Ovary (tissue), 3 donors: ENCODE measurements at regions not wholly inside any gene's neighbourhood (a gene's known extent, or its start where the extent isn't known, plus 50 kb on each side); places are given as distances from the start of the nearest gene placed in this dataset.

Experiments used
- POLR2A ChIP-seq: fragments of 450-650 bp; IDR thresholded peaks from one replicate; pipeline ENCODE4 v1.6.1; 2017; ENCODE audit warnings: antibody characterized with exemption, mild to moderate bottlenecking, moderate library complexity
- TF ChIP-seq, protein P1 (sequence below), 3 donors: fragments of 450-650 bp in 2 of 3; fragments of 200-600 bp in 1 of 3; IDR thresholded peaks; one replicate each; pipeline versions ENCODE4 v1.5.1 to v1.8.0; 2016 to 2022; ENCODE audit warnings: antibody characterized with exemption in 3 of 3, mild to moderate bottlenecking in 1 of 3
- donor health status: DM: no; HTN: no; CAD: no.

DNA sequence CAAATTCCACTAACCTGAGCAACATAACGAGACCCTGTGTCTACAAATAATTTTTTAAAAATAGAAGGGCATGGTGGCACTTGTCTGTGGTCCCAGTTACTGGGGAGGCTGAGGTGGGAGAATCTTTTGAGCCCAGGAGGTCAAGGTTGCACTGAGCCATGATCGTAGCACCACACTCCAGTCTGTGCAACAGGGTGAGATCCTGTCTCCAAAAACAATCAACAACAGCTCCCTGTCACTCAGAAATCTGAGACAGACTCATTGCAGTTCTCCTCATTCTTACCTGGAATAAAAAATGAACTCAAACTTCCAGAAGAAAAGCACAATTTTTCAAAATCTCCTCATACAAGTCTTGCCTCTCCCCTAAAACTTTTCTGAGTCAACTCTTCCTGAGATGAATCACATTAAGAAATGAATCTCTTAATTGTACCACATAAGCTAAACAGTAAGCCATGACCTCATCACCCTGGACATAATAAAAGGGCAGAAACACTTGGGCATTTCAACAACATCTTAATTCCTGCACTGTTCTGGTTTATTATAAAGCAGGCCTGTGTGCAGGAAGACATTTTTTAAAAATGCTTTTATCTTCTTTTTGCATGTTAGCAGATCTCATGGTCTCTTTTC is 214.3 kb upstream of the CDKN3 start:
- no peak for TF ChIP-seq POLR2A
- TF ChIP-seq, protein P1, sequence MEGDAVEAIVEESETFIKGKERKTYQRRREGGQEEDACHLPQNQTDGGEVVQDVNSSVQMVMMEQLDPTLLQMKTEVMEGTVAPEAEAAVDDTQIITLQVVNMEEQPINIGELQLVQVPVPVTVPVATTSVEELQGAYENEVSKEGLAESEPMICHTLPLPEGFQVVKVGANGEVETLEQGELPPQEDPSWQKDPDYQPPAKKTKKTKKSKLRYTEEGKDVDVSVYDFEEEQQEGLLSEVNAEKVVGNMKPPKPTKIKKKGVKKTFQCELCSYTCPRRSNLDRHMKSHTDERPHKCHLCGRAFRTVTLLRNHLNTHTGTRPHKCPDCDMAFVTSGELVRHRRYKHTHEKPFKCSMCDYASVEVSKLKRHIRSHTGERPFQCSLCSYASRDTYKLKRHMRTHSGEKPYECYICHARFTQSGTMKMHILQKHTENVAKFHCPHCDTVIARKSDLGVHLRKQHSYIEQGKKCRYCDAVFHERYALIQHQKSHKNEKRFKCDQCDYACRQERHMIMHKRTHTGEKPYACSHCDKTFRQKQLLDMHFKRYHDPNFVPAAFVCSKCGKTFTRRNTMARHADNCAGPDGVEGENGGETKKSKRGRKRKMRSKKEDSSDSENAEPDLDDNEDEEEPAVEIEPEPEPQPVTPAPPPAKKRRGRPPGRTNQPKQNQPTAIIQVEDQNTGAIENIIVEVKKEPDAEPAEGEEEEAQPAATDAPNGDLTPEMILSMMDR (IDR thresholded peaks at IDR 0.05) = no peak
